GM23248 (cell line): ENCODE measurements at regions not wholly inside any gene's neighbourhood (a gene's known extent, or its start where the extent isn't known, plus 50 kb on each side); places are given as distances from the start of the nearest gene placed in this dataset.

Experiments
- EZH2 ChIP-seq: fragments of 200-600 bp; sonication (generic); IDR thresholded peaks from 2 replicates; pipeline ENCODE4 v1.6.1; 2018; ENCODE audit warnings: antibody characterized with exemption, mild to moderate bottlenecking; ENCODE audit not compliant: insufficient read depth, poor library complexity, severe bottlenecking
- EZH2phosphoT487 ChIP-seq: fragments of 200-600 bp; sonication (generic); IDR thresholded peaks from 2 replicates; pipeline ENCODE4 v1.6.1; 2018; ENCODE audit warnings: antibody characterized with exemption, moderate library complexity, mild to moderate bottlenecking, low read depth; ENCODE audit not compliant: insufficient read depth

DNA sequence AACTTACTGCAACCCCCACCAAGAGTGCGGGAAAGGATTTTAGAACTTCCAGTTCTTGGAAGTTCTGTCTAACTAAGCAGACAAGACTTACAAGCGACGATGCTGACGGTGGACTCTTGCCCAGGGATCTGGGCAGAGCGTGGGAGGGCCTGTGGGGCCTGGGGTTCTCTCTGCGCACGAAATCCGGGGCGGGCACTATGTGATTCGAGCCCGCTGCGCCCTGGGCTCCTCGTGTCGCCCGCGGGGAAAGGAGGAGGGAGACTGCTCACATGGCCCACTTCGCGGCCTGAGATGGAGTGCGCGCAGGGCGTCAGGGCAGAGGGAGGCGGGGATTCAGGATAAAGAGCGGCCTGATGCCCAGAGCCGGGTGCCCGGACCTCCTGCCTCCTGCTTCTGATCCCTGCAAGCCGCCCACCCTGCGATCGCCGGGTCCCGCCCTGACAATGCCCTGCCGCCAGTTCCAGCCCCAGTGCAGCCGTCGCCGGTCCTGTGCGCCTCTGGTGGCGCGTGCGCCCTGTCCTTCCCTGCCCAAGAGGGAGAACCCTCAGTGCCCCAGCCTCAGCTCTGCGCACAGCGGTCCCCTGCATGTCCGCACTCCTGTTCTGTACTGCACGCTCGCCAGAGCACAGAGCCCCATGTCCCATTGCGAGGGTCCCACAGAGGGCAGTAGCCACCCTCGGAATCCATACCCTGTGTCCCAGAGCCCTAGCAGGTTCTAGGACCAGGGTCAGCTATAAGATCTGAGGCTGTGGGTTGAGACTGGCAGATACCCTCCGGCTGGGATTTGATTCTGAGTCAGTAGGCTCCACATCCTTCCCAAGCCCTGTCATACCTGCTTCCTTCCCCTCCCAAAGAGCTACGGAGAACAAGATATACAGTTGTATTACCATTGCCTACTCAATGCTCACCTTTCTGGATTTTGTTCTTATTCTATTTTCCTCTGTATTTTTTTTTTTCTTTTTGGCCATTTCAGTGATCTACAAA is 99.4 kb upstream of the TMEM106B start:
- TF ChIP-seq EZH2: no peak
- TF ChIP-seq EZH2phosphoT487: no peak
